GM18502 (cell line): ENCODE measurements at regions not wholly inside any gene's neighbourhood (a gene's known extent, or its start where the extent isn't known, plus 50 kb on each side); places are given as distances from the start of the nearest gene placed in this dataset.
"Not testable (repeated sequence)": the region's sequence is repeated elsewhere in the genome, so short reads cannot be mapped to it uniquely, and the experiment has no call there.

Experiments
- ATAC-seq: cut with Tn5 transposase; IDR thresholded peaks from one replicate; pipeline ENCODE4 v1.9.1; 2021; ENCODE audit warnings: mild to moderate bottlenecking; ENCODE audit not compliant: unreplicated experiment, poor library complexity

GRCh38 chr18:47682876-47683275 is 247.6 kb downstream of the SMAD2 start:
- ATAC-seq = no peak

GRCh38 chr18:47680488-47680887 is 250.0 kb downstream of the SMAD2 start:
- ATAC-seq = peak; percentile 80

DNA sequence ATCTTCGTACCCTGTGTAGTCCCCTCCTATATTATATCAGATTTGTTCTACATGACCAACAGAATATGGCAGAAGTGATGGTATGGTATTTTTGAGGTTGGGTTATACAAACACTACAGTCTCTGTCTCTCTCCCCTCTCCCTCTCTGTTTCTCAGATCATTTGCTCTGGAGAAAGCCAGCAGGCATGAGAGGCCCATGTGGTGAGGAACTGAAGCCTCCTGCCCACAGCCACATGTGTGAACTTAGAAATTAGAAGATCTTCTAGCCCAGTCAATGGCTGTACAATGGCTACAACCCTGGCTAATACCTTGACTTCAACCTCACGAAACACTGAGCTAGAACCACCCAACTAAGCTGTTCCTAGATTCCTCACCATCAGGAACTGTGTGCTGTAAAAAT is 250.6 kb downstream of the SMAD2 start:
- no peak for ATAC-seq

- no peak for ATAC-seq
Observed at GRCh38 chr18:47677952-47678351, 252.5 kb downstream of the SMAD2 start.

DNA sequence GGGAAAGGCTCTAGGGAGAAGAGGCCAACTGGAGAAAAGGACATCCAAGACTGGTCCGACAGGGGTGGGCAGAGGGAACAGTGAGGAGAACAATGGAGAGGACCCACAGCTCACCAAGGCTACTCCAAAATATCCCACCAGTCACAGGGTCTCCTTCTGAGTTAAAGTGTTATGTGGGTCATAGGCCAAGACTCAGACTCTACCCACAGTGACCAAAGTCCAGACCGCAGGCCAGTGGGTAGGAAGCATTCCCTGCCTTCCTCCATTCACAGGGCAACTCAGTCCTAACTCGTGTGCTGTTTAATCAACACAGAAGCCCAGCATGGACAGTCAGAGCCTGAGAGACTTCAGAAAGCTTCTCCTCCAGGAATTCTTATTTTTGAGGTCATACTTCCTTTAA is 260.6 kb downstream of the SMAD2 start:
- no peak for ATAC-seq

GRCh38 chr18:47658498-47658897 is 272.0 kb downstream of the SMAD2 start:
- ATAC-seq = no peak

GRCh38 chr18:47654988-47655387 is 275.5 kb downstream of the SMAD2 start:
- ATAC-seq = no peak

GRCh38 chr18:47644896-47645295 is 285.6 kb downstream of the SMAD2 start:
- ATAC-seq = no peak

- not testable (repeated sequence) for ATAC-seq
Observed at GRCh38 chr18:47637551-47637950, 292.9 kb downstream of the SMAD2 start.

DNA sequence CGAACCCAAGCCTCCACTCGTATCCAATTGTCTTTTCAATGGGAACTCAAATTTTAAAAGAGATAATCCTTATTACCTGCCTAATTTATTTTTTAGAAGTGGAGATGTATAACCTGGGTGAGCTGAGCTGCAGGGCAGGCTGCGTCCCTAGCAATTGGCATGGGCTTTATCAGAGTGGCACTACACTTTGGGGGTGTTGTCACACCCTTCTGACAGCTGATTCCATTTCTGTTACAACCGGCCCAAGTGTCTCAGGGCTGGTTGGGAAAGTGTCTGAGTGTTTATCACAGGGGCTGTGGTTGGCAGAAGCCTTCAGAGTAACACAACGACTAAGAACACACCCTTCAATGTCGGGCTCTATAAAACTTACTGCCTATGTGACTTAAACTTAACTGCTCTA is 295.0 kb downstream of the SMAD2 start:
- ATAC-seq = no peak

DNA sequence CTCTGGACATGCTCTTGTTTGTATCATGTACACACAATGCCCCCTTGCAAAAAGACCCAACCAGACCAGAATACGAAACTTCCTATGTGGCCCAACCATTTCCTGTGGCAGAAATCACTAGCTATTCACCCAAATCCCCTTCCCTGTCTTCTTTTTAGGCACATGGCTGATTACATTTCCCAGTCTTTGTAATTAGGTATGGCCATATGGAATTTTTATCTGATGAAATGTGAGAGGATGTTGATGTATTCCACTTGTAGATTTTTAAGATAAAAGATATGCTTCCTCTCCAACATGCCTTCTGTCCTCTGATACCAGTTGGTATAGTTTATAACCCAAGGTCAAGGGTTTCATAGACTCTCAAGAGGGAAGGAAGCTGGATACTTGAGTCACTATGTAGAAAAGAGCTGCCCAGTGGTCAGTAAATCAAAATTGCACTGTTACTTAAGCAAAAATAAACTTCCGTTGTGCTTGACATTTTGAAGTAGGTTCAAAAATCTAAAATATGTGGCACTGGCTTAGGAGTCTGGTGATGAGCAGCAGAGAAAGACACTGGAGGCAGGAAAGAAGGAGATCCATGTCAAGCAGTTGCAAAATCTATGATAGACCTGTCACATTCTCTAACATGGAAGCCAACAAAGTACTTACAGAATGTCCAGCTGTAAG is 297.4 kb downstream of the SMAD2 start:
- ATAC-seq = no peak

- ATAC-seq = no peak
Observed at GRCh38 chr18:47628893-47629292, 301.6 kb downstream of the SMAD2 start.

- ATAC-seq = no peak
Observed at GRCh38 chr18:47628240-47628781, 302.1 kb downstream of the SMAD2 start.

GRCh38 chr18:47627030-47627429 is 303.4 kb downstream of the SMAD2 start:
- ATAC-seq = no peak

- ATAC-seq = no peak
Observed at GRCh38 chr18:47619771-47620448, 310.5 kb downstream of the SMAD2 start.

- no peak for ATAC-seq
Observed at GRCh38 chr18:47618758-47619157, 311.7 kb downstream of the SMAD2 start.

- ATAC-seq = no peak
Observed at GRCh38 chr18:47615043-47615442, 315.4 kb downstream of the SMAD2 start.

- ATAC-seq = no peak
Observed at GRCh38 chr18:47613929-47614328, 316.5 kb downstream of the SMAD2 start.

- ATAC-seq = no peak
Observed at GRCh38 chr18:47611649-47612048, 318.8 kb downstream of the SMAD2 start.

DNA sequence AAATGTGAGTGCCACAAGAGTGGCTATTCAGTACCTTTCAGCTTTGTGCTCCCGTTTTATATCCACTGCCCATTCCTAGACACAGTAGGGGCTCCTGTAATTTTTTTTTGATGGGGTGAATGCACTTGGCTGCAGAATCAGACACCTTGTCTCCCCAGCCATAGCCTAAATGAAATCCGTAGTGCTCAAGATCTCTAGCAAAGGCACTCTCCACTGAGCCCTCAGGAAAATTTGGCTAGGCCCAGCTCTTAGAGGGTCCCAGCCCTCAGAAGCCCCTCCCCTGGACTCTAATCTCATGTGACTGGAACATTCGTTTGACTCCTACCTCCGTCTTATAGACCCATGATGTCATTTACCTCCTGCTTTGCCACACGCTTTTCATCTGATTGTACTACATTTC is 323.9 kb downstream of the SMAD2 start:
- no peak for ATAC-seq

GRCh38 chr18:47605093-47605492 is 325.4 kb downstream of the SMAD2 start:
- ATAC-seq = no peak

- no peak for ATAC-seq
Observed at GRCh38 chr18:47604021-47604420, 326.4 kb downstream of the SMAD2 start.
